Ovary (tissue), 3 donors: ENCODE measurements at regions not wholly inside any gene's neighbourhood (a gene's known extent, or its start where the extent isn't known, plus 50 kb on each side); places are given as distances from the start of the nearest gene placed in this dataset.

Experiments
- EP300 ChIP-seq: sonication (generic); formaldehyde crosslinking; IDR thresholded peaks from one replicate; pipeline ENCODE4 v1.6.1; 2017; ENCODE audit warnings: antibody characterized with exemption
- POLR2A ChIP-seq: fragments of 450-650 bp; IDR thresholded peaks from one replicate; pipeline ENCODE4 v1.6.1; 2017; ENCODE audit warnings: antibody characterized with exemption, mild to moderate bottlenecking, moderate library complexity
- TF ChIP-seq, protein P1 (sequence below), 3 donors: fragments of 450-650 bp in 2 of 3; fragments of 200-600 bp in 1 of 3; IDR thresholded peaks; one replicate each; pipeline versions ENCODE4 v1.5.1 to v1.8.0; 2016 to 2022; ENCODE audit warnings: antibody characterized with exemption in 3 of 3, mild to moderate bottlenecking in 1 of 3
- donor health status: DM: no; HTN: no; CAD: no.

- TF ChIP-seq EP300 (no peak), POLR2A (no peak)
- TF ChIP-seq, protein P1, sequence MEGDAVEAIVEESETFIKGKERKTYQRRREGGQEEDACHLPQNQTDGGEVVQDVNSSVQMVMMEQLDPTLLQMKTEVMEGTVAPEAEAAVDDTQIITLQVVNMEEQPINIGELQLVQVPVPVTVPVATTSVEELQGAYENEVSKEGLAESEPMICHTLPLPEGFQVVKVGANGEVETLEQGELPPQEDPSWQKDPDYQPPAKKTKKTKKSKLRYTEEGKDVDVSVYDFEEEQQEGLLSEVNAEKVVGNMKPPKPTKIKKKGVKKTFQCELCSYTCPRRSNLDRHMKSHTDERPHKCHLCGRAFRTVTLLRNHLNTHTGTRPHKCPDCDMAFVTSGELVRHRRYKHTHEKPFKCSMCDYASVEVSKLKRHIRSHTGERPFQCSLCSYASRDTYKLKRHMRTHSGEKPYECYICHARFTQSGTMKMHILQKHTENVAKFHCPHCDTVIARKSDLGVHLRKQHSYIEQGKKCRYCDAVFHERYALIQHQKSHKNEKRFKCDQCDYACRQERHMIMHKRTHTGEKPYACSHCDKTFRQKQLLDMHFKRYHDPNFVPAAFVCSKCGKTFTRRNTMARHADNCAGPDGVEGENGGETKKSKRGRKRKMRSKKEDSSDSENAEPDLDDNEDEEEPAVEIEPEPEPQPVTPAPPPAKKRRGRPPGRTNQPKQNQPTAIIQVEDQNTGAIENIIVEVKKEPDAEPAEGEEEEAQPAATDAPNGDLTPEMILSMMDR (IDR thresholded peaks at IDR 0.05): no peak
Observed at GRCh38 chrX:82125103-82125502, 923.2 kb downstream of the SH3BGRL start.
